SU-DHL-6 (cell line): ENCODE measurements at regions not wholly inside any gene's neighbourhood (a gene's known extent, or its start where the extent isn't known, plus 50 kb on each side); places are given as distances from the start of the nearest gene placed in this dataset.

ENCODE experiments used
- H2AFZ ChIP-seq: fragments of 200-600 bp; sonication (generic); 2 replicates; pipeline ENCODE4 v1.6.1; 2014; ENCODE audit warnings: low read depth, mild to moderate bottlenecking, moderate library complexity, mixed read lengths, antibody characterized with exemption, low read length; ENCODE audit not compliant: severe bottlenecking
- H3F3A ChIP-seq: fragments of 200-600 bp; shearing (Covaris generic); 2 replicates; pipeline ENCODE4 v1.6.0; 2016; ENCODE audit warnings: antibody characterized with exemption, mild to moderate bottlenecking; ENCODE audit not compliant: insufficient read depth
- H3K27ac ChIP-seq: fragments of 200-600 bp; sonication (generic); 2 replicates; pipeline ENCODE4 v1.5.1; 2016; ENCODE audit warnings: low read depth, mild to moderate bottlenecking, low read length, moderate library complexity, mixed read lengths
- H3K27me3 ChIP-seq: fragments of 200-600 bp; sonication (generic), shearing (Covaris generic); 2 replicates; pipeline ENCODE4 v1.6.0; 2014; ENCODE audit warnings: mild to moderate bottlenecking, low read length
- H3K36me3 ChIP-seq: fragments of 200-600 bp; sonication (generic); 2 replicates; pipeline ENCODE4 v1.6.1; 2014; ENCODE audit warnings: mild to moderate bottlenecking, low read length, mixed read lengths
- H3K4me2 ChIP-seq: fragments of 300-600, 200-600 bp; shearing (Covaris generic), sonication (generic); 2 replicates; pipeline ENCODE4 v1.6.0; 2014; ENCODE audit warnings: low read length, low read depth, mild to moderate bottlenecking; ENCODE audit not compliant: poor library complexity, severe bottlenecking
- H3K4me3 ChIP-seq: fragments of 200-600 bp; sonication (generic); 2 replicates; pipeline ENCODE4 v1.5.1; 2014; ENCODE audit warnings: antibody characterized with exemption, low read length, mild to moderate bottlenecking, mixed read lengths; ENCODE audit not compliant: insufficient read depth, poor library complexity, severe bottlenecking
- H3K79me2 ChIP-seq: fragments of 200-600 bp; sonication (generic); 2 replicates; pipeline ENCODE4 v1.6.1; 2014; ENCODE audit warnings: mild to moderate bottlenecking, low read length, moderate library complexity; ENCODE audit not compliant: insufficient read depth
- H3K9ac ChIP-seq: fragments of 200-600 bp; sonication (generic); 2 replicates; pipeline ENCODE4 v1.7.0; 2014; ENCODE audit warnings: mild to moderate bottlenecking, low read length
- H3K9me2 ChIP-seq: fragments of 200-600 bp; sonication (generic); replicated peaks from 2 replicates; pipeline ENCODE4 v1.6.1; 2014; ENCODE audit warnings: low read length; ENCODE audit not compliant: insufficient read depth
- H3K9me3 ChIP-seq: fragments of 200-600 bp; sonication (generic); 2 replicates; pipeline ENCODE4 v1.6.1; 2014; ENCODE audit warnings: low read length, mixed read lengths; ENCODE audit not compliant: insufficient read depth
- H4K20me1 ChIP-seq: fragments of 200-600 bp; sonication (generic); 2 replicates; pipeline ENCODE4 v1.6.1; 2014; ENCODE audit warnings: low read depth, mild to moderate bottlenecking, antibody characterized with exemption, low read length, moderate library complexity, mixed read lengths
- EZH2phosphoT487 ChIP-seq: fragments of 200-600 bp; sonication (generic), shearing (Covaris generic); conservative IDR thresholded peaks from 2 replicates; pipeline ENCODE4 v1.6.1; 2018; ENCODE audit warnings: mild to moderate bottlenecking, antibody characterized with exemption, low read length, moderate library complexity, mixed read lengths
- TF ChIP-seq, protein P1 (sequence below): fragments of 200-600 bp; sonication (generic); IDR thresholded peaks from one replicate; pipeline ENCODE4 v1.5.1; 2017; ENCODE audit warnings: antibody characterized with exemption, mild to moderate bottlenecking, low read length, moderate library complexity; ENCODE audit not compliant: insufficient read depth, poor library complexity, severe bottlenecking

DNA sequence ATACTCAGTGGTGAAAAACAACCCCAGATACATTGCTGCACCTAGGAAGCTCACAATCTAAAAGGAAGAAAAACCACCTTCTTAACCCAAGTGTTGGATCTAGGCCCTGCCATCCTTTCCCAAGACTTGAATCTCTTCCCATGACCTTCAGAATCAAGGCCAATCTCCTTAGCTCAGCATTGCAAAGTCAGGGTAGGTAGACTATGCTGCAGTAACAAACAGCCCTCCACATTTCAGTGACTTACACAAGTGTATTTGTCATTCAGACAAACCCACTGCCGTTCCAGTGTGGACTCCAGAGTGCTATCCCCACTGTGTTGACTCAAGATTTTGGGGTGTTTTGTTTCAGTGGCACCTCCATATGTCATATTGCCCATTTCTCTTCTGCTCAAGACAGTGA is 278.4 kb downstream of the UACA start:
- Histone ChIP-seq H3F3A (no peaks in the 10 kb centered on the region), H3K4me3 (no peak overlapping the region), H4K20me1 (no peaks in the 10 kb centered on the region), H3K9ac (no peak overlapping the region), H3K36me3 (no peaks in the 10 kb centered on the region), H3K79me2 (no peaks in the 10 kb centered on the region), H3K27ac (no peak overlapping the region), H3K27me3 (no peaks in the 10 kb centered on the region), H2AFZ (no peak overlapping the region), H3K4me2 (no peak overlapping the region), H3K9me2 (no peaks in the 10 kb centered on the region), H3K9me3 (no peaks in the 10 kb centered on the region)
- TF ChIP-seq, protein P1, sequence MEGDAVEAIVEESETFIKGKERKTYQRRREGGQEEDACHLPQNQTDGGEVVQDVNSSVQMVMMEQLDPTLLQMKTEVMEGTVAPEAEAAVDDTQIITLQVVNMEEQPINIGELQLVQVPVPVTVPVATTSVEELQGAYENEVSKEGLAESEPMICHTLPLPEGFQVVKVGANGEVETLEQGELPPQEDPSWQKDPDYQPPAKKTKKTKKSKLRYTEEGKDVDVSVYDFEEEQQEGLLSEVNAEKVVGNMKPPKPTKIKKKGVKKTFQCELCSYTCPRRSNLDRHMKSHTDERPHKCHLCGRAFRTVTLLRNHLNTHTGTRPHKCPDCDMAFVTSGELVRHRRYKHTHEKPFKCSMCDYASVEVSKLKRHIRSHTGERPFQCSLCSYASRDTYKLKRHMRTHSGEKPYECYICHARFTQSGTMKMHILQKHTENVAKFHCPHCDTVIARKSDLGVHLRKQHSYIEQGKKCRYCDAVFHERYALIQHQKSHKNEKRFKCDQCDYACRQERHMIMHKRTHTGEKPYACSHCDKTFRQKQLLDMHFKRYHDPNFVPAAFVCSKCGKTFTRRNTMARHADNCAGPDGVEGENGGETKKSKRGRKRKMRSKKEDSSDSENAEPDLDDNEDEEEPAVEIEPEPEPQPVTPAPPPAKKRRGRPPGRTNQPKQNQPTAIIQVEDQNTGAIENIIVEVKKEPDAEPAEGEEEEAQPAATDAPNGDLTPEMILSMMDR: no peak
- no peak for TF ChIP-seq EZH2phosphoT487

DNA sequence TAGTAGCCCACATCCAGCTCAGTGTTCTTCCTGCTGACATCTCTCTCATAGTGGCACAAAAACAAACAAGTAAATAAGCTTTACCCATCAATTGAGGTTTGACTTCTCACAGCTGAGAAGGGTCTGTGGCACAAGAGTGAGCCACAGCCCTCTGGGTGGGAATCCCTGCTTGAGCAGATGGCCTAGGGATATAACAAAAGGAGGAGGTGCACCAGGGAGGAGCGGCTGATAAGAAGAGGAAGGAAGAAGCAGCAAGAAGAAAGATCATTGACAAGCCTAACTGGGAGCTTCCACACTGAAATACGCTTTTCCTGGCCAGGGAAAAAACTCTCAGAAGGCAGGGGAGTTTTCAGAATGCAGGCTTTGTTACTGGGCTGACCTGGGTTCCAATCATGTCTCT is 279.8 kb downstream of the UACA start:
- Histone ChIP-seq H3K4me3 (no peak overlapping the region), H3K27ac (no peak overlapping the region), H3F3A (no peaks in the 10 kb centered on the region), H3K27me3 (no peaks in the 10 kb centered on the region), H3K4me2 (no peak overlapping the region), H3K9me2 (no peaks in the 10 kb centered on the region), H3K79me2 (no peaks in the 10 kb centered on the region), H4K20me1 (no peaks in the 10 kb centered on the region), H3K9ac (no peak overlapping the region), H3K36me3 (no peaks in the 10 kb centered on the region), H2AFZ (no peak overlapping the region), H3K9me3 (no peaks in the 10 kb centered on the region)
- no peak for TF ChIP-seq EZH2phosphoT487
- TF ChIP-seq, protein P1: no peak

DNA sequence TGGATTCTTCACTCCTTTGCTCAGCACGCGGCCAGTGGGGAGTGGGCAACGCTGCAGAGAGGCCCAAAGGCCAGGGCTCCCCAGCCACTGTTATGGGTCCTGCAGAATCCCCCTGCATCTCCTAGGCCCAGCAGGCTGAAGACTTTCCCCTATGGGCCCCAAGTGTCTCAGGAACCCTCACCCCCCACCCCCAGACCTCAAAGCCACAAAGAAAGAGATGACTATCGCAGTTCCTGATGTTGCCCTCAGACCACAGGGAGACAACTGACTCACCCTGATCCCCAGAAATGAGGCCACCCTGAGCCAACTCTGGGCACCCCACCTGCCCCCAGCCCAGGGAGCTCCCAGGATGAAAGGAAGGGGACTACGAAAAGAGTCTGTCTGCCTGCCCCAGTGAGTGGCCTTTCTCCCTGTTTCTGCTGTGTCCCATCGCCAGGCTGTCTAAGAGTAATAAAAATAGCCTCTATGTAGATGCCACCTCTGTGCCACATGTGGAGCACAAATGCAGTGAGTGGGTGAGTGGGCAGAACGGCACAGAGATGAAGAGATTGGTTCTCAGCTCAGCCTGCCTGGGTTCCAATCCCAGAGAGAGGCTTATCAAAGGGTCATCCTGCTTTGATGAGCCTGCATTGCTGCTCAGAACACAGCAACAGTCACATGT is 283.0 kb downstream of the UACA start:
- no peaks in the 10 kb centered on the region for H3F3A ChIP-seq
- no peaks in the 10 kb centered on the region for H4K20me1 ChIP-seq
- H3K79me2 ChIP-seq: no peaks in the 10 kb centered on the region
- H3K9me3 ChIP-seq: no peaks in the 10 kb centered on the region
- no peak overlapping the region for H3K9ac ChIP-seq
- H3K4me3 ChIP-seq: no peak overlapping the region
- TF ChIP-seq, protein P1: no peak
- TF ChIP-seq EZH2phosphoT487: no peak
- no peak overlapping the region for H3K27ac ChIP-seq
- H3K27me3 ChIP-seq: no peaks in the 10 kb centered on the region
- no peak overlapping the region for H2AFZ ChIP-seq
- no peaks in the 10 kb centered on the region for H3K36me3 ChIP-seq
- H3K4me2 ChIP-seq: no peak overlapping the region
- H3K9me2 ChIP-seq: no peaks in the 10 kb centered on the region
